KMS-11 (cell line): ENCODE measurements at regions not wholly inside any gene's neighbourhood (a gene's known extent, or its start where the extent isn't known, plus 50 kb on each side); places are given as distances from the start of the nearest gene placed in this dataset.
"Not testable (repeated sequence)": the region's sequence is repeated elsewhere in the genome, so short reads cannot be mapped to it uniquely, and the experiment has no call there.

Experiments used
- H2AFZ ChIP-seq: fragments of 200-600 bp; sonication (generic); 2 replicates; pipeline ENCODE4 v1.6.1; 2016; ENCODE audit warnings: antibody characterized with exemption, mixed run types, low read depth
- H3K27ac ChIP-seq: fragments of 200-600 bp; sonication (generic); 2 replicates; pipeline ENCODE4 v1.6.1; 2016; ENCODE audit warnings: mild to moderate bottlenecking, mixed run types
- H3K27me3 ChIP-seq: fragments of 200-600 bp; sonication (generic); 2 replicates; pipeline ENCODE4 v1.6.1; 2017; ENCODE audit warnings: mild to moderate bottlenecking, low read depth, mixed run types, moderate library complexity; ENCODE audit not compliant: insufficient read depth
- H3K36me3 ChIP-seq: fragments of 200-600 bp; sonication (generic); 2 replicates; pipeline ENCODE4 v1.6.1; 2017; ENCODE audit warnings: mild to moderate bottlenecking, mixed run types; ENCODE audit not compliant: insufficient read depth
- H3K4me1 ChIP-seq: fragments of 200-600 bp; sonication (generic); 2 replicates; pipeline ENCODE4 v1.6.1; 2016; ENCODE audit warnings: mild to moderate bottlenecking, low read depth, mixed run types; ENCODE audit not compliant: poor library complexity, severe bottlenecking
- H3K4me2 ChIP-seq: fragments of 200-600 bp; sonication (generic); 2 replicates; pipeline ENCODE4 v1.7.0; 2016; ENCODE audit warnings: mild to moderate bottlenecking, mixed run types
- H3K4me3 ChIP-seq: fragments of 200-600 bp; sonication (generic); IDR thresholded peaks from 2 replicates; pipeline ENCODE4 v1.6.1; 2017; ENCODE audit warnings: low read depth, low read length, mixed read lengths; ENCODE audit not compliant: insufficient read depth
- H3K79me2 ChIP-seq: fragments of 200-600 bp; sonication (generic); 2 replicates; pipeline ENCODE4 v1.6.1; 2016; ENCODE audit warnings: low read depth, mixed run types; ENCODE audit not compliant: insufficient read depth
- H3K9ac ChIP-seq: fragments of 200-600 bp; sonication (generic); 2 replicates; pipeline ENCODE4 v1.6.1; 2016; ENCODE audit warnings: mild to moderate bottlenecking, mixed run types
- H4K20me1 ChIP-seq: fragments of 200-600 bp; sonication (generic); 2 replicates; pipeline ENCODE4 v1.6.1; 2016; ENCODE audit warnings: mild to moderate bottlenecking, mixed run types; ENCODE audit not compliant: insufficient read depth
- CTCF ChIP-seq: fragments of 200-600 bp; sonication (generic); conservative IDR thresholded peaks from 2 replicates; pipeline ENCODE4 v1.6.1; 2017; ENCODE audit warnings: low read depth, mild to moderate bottlenecking, antibody characterized with exemption, low read length, moderate library complexity, mixed read lengths

- TF ChIP-seq CTCF: no peak
- H3K79me2 ChIP-seq: no peaks in the 10 kb centered on the region
- no peaks in the 10 kb centered on the region for H3K4me1 ChIP-seq
- no peak overlapping the region for H3K4me2 ChIP-seq
- no peak overlapping the region for H3K4me3 ChIP-seq
- no peak overlapping the region for H3K9ac ChIP-seq
- no peak overlapping the region for H3K27ac ChIP-seq
- H3K36me3 ChIP-seq: no peaks in the 10 kb centered on the region
- no peak overlapping the region for H2AFZ ChIP-seq
- H3K27me3 ChIP-seq: no peaks in the 10 kb centered on the region
- no peaks in the 10 kb centered on the region for H4K20me1 ChIP-seq
Measured at GRCh38 chr1:43098200-43098599, 73.9 kb downstream of the EBNA1BP2 start.

GRCh38 chr1:43096528-43096927, 75.6 kb downstream of the EBNA1BP2 start:
- not testable (repeated sequence) for H2AFZ ChIP-seq, H3K9ac ChIP-seq, H3K4me2 ChIP-seq, H3K4me1 ChIP-seq, H3K4me3 ChIP-seq, H3K36me3 ChIP-seq, H3K79me2 ChIP-seq, H4K20me1 ChIP-seq, H3K27ac ChIP-seq, H3K27me3 ChIP-seq

- not testable (repeated sequence) for H3K36me3 ChIP-seq, H4K20me1 ChIP-seq, H3K27me3 ChIP-seq, H3K9ac ChIP-seq, H3K4me3 ChIP-seq, H3K27ac ChIP-seq, H2AFZ ChIP-seq, H3K79me2 ChIP-seq, H3K4me1 ChIP-seq, H3K4me2 ChIP-seq
Measured at GRCh38 chr1:43090812-43091211, 81.3 kb downstream of the EBNA1BP2 start.

- H2AFZ ChIP-seq, H3K27ac ChIP-seq, H3K79me2 ChIP-seq, H3K9ac ChIP-seq, H3K4me1 ChIP-seq, H3K4me3 ChIP-seq, H4K20me1 ChIP-seq, H3K36me3 ChIP-seq, H3K27me3 ChIP-seq, H3K4me2 ChIP-seq: not testable (repeated sequence)
Measured at GRCh38 chr1:43090157-43090556, 81.9 kb downstream of the EBNA1BP2 start.

- H2AFZ ChIP-seq: no peak overlapping the region
- H3K27me3 ChIP-seq: no peaks in the 10 kb centered on the region
- H3K4me2 ChIP-seq: no peak overlapping the region
- H3K27ac ChIP-seq: no peak overlapping the region
- no peaks in the 10 kb centered on the region for H3K79me2 ChIP-seq
- no peak overlapping the region for H3K4me3 ChIP-seq
- H4K20me1 ChIP-seq: no peaks in the 10 kb centered on the region
- H3K9ac ChIP-seq: no peak overlapping the region
- TF ChIP-seq CTCF: no peak
- no peaks in the 10 kb centered on the region for H3K4me1 ChIP-seq
- H3K36me3 ChIP-seq: no peaks in the 10 kb centered on the region
Measured at GRCh38 chr1:43083375-43083891, 88.7 kb downstream of the EBNA1BP2 start.

- Histone ChIP-seq H3K9ac (no peak overlapping the region), H3K79me2 (no peaks in the 10 kb centered on the region), H2AFZ (no peak overlapping the region), H3K27ac (no peak overlapping the region), H3K4me1 (no peaks in the 10 kb centered on the region), H3K4me3 (no peak overlapping the region), H3K27me3 (no peaks in the 10 kb centered on the region), H3K4me2 (no peak overlapping the region), H3K36me3 (no peaks in the 10 kb centered on the region), H4K20me1 (no peaks in the 10 kb centered on the region)
- TF ChIP-seq CTCF: no peak
Measured at GRCh38 chr1:43082740-43083139, 89.3 kb downstream of the EBNA1BP2 start.
